ENCODE measurements at regions not wholly inside any gene's neighbourhood (a gene's known extent, or its start where the extent isn't known, plus 50 kb on each side); places are given as distances from the start of the nearest gene placed in this dataset.

- Histone ChIP-seq H3K27me3 (peaks cover 0 to 19% of the 10 kb centered on the region in 2 donors), H3K36me3 (no peaks in the 10 kb centered on the region), H3K4me1 (no peaks in the 10 kb centered on the region), H3K4me3 (no peak overlapping the region), H3K27ac (no peak overlapping the region), H3K9me3 (no peaks in the 10 kb centered on the region)
- intact Hi-C loops (cut with DNase I; ENCODE audit: low total_unique reads) = no loop called here
- DNase-seq (ENCODE audit: low spot score in 2 of 2) = no peak
- TF ChIP-seq POLR2AphosphoS5 (IDR thresholded peaks at IDR 0.05) = no peak
- TF ChIP-seq, protein P1, sequence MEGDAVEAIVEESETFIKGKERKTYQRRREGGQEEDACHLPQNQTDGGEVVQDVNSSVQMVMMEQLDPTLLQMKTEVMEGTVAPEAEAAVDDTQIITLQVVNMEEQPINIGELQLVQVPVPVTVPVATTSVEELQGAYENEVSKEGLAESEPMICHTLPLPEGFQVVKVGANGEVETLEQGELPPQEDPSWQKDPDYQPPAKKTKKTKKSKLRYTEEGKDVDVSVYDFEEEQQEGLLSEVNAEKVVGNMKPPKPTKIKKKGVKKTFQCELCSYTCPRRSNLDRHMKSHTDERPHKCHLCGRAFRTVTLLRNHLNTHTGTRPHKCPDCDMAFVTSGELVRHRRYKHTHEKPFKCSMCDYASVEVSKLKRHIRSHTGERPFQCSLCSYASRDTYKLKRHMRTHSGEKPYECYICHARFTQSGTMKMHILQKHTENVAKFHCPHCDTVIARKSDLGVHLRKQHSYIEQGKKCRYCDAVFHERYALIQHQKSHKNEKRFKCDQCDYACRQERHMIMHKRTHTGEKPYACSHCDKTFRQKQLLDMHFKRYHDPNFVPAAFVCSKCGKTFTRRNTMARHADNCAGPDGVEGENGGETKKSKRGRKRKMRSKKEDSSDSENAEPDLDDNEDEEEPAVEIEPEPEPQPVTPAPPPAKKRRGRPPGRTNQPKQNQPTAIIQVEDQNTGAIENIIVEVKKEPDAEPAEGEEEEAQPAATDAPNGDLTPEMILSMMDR (IDR thresholded peaks at IDR 0.05) = no peak
- no peak for TF ChIP-seq POLR2A (IDR thresholded peaks at IDR 0.05)
Observed at GRCh38 chr20:21016751-21017150, 89.4 kb downstream of the LINC00237 start.

GRCh38 chr20:21014528-21014927 is 91.6 kb downstream of the LINC00237 start:
- DNase-seq (ENCODE audit: low spot score in 2 of 2) = no peak
- no peak overlapping the region for H3K27ac ChIP-seq
- no peaks in the 10 kb centered on the region for H3K27me3 ChIP-seq
- TF ChIP-seq, protein P1 (IDR thresholded peaks at IDR 0.05) = no peak
- no peak for TF ChIP-seq POLR2A (IDR thresholded peaks at IDR 0.05)
- TF ChIP-seq POLR2AphosphoS5 (IDR thresholded peaks at IDR 0.05) = no peak
- intact Hi-C loops (cut with DNase I; ENCODE audit: low total_unique reads) = no loop called here
- H3K4me3 ChIP-seq = no peak overlapping the region
- no peaks in the 10 kb centered on the region for H3K9me3 ChIP-seq
- H3K36me3 ChIP-seq = no peaks in the 10 kb centered on the region
- no peaks in the 10 kb centered on the region for H3K4me1 ChIP-seq

- intact Hi-C loops (cut with DNase I; ENCODE audit: low total_unique reads) = no loop called here
- Histone ChIP-seq H3K9me3 (no peaks in the 10 kb centered on the region), H3K27me3 (no peaks in the 10 kb centered on the region), H3K36me3 (no peaks in the 10 kb centered on the region), H3K27ac (no peak overlapping the region), H3K4me3 (no peak overlapping the region), H3K4me1 (no peaks in the 10 kb centered on the region)
- no peak for DNase-seq (ENCODE audit: low spot score in 2 of 2)
- TF ChIP-seq POLR2AphosphoS5 (IDR thresholded peaks at IDR 0.05) (no peak), POLR2A (IDR thresholded peaks at IDR 0.05) (no peak)
- TF ChIP-seq, protein P1 (IDR thresholded peaks at IDR 0.05) = no peak
Observed at GRCh38 chr20:21008951-21009350, 97.2 kb downstream of the LINC00237 start.

DNA sequence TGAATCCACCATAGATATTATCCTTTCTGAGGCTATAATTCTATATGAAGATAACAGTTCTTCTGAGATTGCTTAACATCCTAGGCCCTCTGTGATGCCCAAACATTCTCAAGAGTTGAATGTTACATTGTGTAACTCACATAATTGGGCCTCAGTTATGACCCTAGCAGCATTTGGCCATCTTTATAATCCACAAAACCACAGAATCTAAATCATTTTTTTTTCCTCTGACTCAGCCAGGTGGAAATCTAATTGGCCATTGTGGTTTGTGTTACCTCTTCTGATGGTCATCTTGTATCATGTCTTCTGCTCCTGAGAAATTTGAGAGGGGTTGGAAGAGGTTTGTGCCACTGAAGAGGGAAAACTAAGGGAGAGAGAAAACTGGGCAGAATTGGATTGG is 99.5 kb downstream of the LINC00237 start:
- H3K9me3 ChIP-seq = no peaks in the 10 kb centered on the region
- intact Hi-C loops (cut with DNase I; ENCODE audit: low total_unique reads) = no loop called here
- TF ChIP-seq, protein P1 (IDR thresholded peaks at IDR 0.05) = no peak
- TF ChIP-seq POLR2AphosphoS5 (IDR thresholded peaks at IDR 0.05) = no peak
- no peak for TF ChIP-seq POLR2A (IDR thresholded peaks at IDR 0.05)
- no peaks in the 10 kb centered on the region for H3K36me3 ChIP-seq
- no peak overlapping the region for H3K27ac ChIP-seq
- no peaks in the 10 kb centered on the region for H3K27me3 ChIP-seq
- no peak for DNase-seq (ENCODE audit: low spot score in 2 of 2)
- H3K4me1 ChIP-seq = no peaks in the 10 kb centered on the region
- H3K4me3 ChIP-seq = no peak overlapping the region

DNA sequence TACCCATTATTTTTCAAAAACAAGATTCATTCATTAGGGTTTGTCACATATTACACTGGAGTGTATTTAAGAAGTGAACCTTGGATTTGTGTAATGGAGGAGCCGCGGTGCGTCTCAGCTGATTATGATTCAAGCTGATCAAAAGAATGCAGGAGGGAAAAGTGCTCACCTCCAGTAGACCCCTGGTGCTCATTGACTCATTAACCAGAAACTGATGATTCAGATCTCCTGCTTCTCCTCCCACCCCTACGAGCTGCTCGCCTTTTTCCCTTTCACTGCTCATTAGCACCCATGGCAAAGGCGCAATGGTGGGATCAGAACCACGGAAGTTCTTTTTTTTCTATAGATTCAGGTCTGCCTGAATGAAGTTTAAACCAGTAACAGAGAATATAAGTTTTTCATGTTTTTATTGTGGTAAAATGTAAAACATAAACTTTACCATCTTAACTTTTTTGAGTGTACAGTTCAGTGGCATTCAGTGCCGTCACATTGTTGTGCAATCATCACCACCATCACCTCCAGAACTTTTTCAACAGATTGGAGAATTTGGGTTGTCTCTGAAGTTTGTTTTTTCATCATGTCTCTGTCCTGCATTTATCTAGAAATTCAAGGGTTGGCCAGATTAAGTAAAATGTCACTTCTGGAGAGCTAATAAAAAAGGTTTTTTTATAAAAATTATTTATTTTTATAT is 101.6 kb downstream of the LINC00237 start:
- Histone ChIP-seq H3K27me3 (no peaks in the 10 kb centered on the region), H3K4me1 (no peaks in the 10 kb centered on the region), H3K4me3 (no peak overlapping the region), H3K27ac (no peak overlapping the region), H3K36me3 (no peaks in the 10 kb centered on the region), H3K9me3 (no peaks in the 10 kb centered on the region)
- TF ChIP-seq, protein P1 (IDR thresholded peaks at IDR 0.05) = no peak
- TF ChIP-seq POLR2A (IDR thresholded peaks at IDR 0.05) (no peak), POLR2AphosphoS5 (IDR thresholded peaks at IDR 0.05) (no peak)
- intact Hi-C loops (cut with DNase I; ENCODE audit: low total_unique reads) = no loop called here
- no peak for DNase-seq (ENCODE audit: low spot score in 2 of 2)

Measured in breast epithelium (tissue), 4 donors.